ENCODE measurements at regions not wholly inside any gene's neighbourhood (a gene's known extent, or its start where the extent isn't known, plus 50 kb on each side); places are given as distances from the start of the nearest gene placed in this dataset.

DNA sequence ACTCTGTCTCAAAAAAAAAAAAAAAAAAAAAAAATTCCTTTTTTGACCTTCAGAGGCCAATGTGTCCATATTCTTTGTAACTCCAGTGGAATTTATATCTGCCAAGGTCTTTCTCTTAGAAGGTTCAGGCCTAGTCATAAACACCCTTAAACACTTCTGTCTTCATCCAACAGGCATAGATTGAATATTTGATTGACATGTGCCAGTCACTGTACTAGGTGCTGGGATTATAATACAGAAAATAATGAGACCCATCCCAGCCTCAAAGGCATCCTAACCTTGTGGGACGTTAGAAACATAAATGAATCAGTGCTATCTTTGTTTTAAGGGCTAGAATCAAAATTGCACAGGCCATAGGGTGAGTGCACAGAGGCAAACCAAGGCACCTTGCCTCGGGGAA lies 62.9 kb upstream of the SERBP1 start:
- no peak overlapping the region for H3K9ac ChIP-seq (replicated peaks in 1 of 4; ENCODE audit: extremely low read depth in 1 of 4, low read depth in 3 of 4, low read length in 3 of 4)
- H3K18ac ChIP-seq (ENCODE audit: extremely low read depth, low read length) = no peak overlapping the region
- H3K79me1 ChIP-seq (ENCODE audit: low read depth, low read length) = no peaks in the 10 kb centered on the region
- no peak overlapping the region for H3K27ac ChIP-seq (ENCODE audit: low read depth, low read length)
- no peaks in the 10 kb centered on the region for H3K4me1 ChIP-seq (replicated peaks in 1 of 4; ENCODE audit: control insufficient read depth in 3 of 4, insufficient read depth in 4 of 4, low read length in 3 of 4)
- H2AK5ac ChIP-seq (ENCODE audit: low read depth, low read length) = no peak overlapping the region
- H3K4me3 ChIP-seq (ENCODE audit: extremely low read depth in 1 of 4, insufficient read depth in 2 of 4, low read depth in 3 of 4, low read length in 4 of 4) = no peak overlapping the region
- H2BK5ac ChIP-seq (ENCODE audit: low read depth, low read length) = no peak overlapping the region
- H4K5ac ChIP-seq (ENCODE audit: insufficient read length, low read depth, low read length) = no peak overlapping the region
- H2BK120ac ChIP-seq (replicated peaks; ENCODE audit: low read depth, low read length) = no peak overlapping the region
- no peak overlapping the region for H3K23ac ChIP-seq (ENCODE audit: insufficient read length)
- no peaks in the 10 kb centered on the region for H3K9me3 ChIP-seq (ENCODE audit: insufficient read depth in 2 of 2, low read depth in 1 of 2, low read length in 1 of 2)
- CTCF ChIA-PET (ENCODE audit: partially characterized antibody) = interaction anchor here (0.8 to 8.4 kb wide), 6 partner anchors 7 to 279 kb away, joined by 3 to 93 read pairs (median 14); no protein-coding TSS in a partner anchor
- H2AFZ ChIP-seq (ENCODE audit: low read length) = no peak overlapping the region
- POLR2A ChIA-PET (ENCODE audit: partially characterized antibody) = interaction anchor here (0.9 to 6.2 kb wide), 2 partner anchors 64 to 68 kb away, joined by 3 to 45 read pairs; partner anchors contain the start of gene SERBP1
- no peaks in the 10 kb centered on the region for H3K79me2 ChIP-seq (ENCODE audit: control insufficient read depth in 1 of 2, insufficient read depth in 2 of 2, low read length in 2 of 2)
- H2BK12ac ChIP-seq (ENCODE audit: low read depth, low read length) = no peak overlapping the region
- H4K8ac ChIP-seq (ENCODE audit: extremely low read depth, insufficient read depth, low read length) = no peak overlapping the region
- no peaks in the 10 kb centered on the region for H4K20me1 ChIP-seq (replicated peaks in 1 of 2; ENCODE audit: control insufficient read depth in 1 of 2, insufficient read depth in 2 of 2, low read length in 2 of 2)
- H2BK20ac ChIP-seq (ENCODE audit: low read length) = no peak overlapping the region
- no peak overlapping the region for H3K56ac ChIP-seq (replicated peaks; ENCODE audit: insufficient read length, low read depth, low read length)
- H3K23me2 ChIP-seq (ENCODE audit: low read depth, low read length) = no peaks in the 10 kb centered on the region
- H3K36me3 ChIP-seq (ENCODE audit: control insufficient read depth in 2 of 4, insufficient read depth in 4 of 4, low read length in 3 of 4) = no peaks in the 10 kb centered on the region
- no peak for DNase-seq (ENCODE audit: low read depth in 1 of 2, low spot score in 2 of 2)
- FAIRE-seq = no peak
- 82% methylated on average over 2 of the region's 2 CpGs; no CpG with 5 or more reads in 1 of the 2 experiments for WGBS, 2 experiments (ENCODE audit: extremely low coverage in 1 of 2, insufficient coverage in 1 of 2, insufficient read length in 1 of 2, insufficient replicate concordance in 2 of 2, low coverage in 1 of 2, low lambda C conversion rate in 2 of 2, missing lambda C conversion rate in 1 of 2)
- H2BK15ac ChIP-seq (ENCODE audit: low read length) = no peak overlapping the region
- H3K4ac ChIP-seq (replicated peaks; ENCODE audit: insufficient read length, low read depth, low read length) = no peak overlapping the region
- H4K91ac ChIP-seq (replicated peaks; ENCODE audit: insufficient read length, low read length) = no peak overlapping the region
- no peak overlapping the region for H3K14ac ChIP-seq (ENCODE audit: insufficient read length)
- no peaks in the 10 kb centered on the region for H3K27me3 ChIP-seq (replicated peaks in 1 of 4; ENCODE audit: control insufficient read depth in 3 of 4, extremely low read depth in 1 of 4, insufficient read depth in 3 of 4, low read length in 3 of 4)
- no peak overlapping the region for H3K4me2 ChIP-seq (ENCODE audit: insufficient read depth in 1 of 2, low read depth in 2 of 2, low read length in 2 of 2)
- TF ChIP-seq CREB1 (IDR thresholded peaks at IDR 0.05) (no peak), CHD2 (IDR thresholded peaks at IDR 0.05; ENCODE audit: low read length) (no peak), ZNF274 (IDR thresholded peaks at IDR 0.05; ENCODE audit: borderline replicate concordance, extremely low read depth, low read length) (no peak), RNF2 (IDR thresholded peaks at IDR 0.05; ENCODE audit: borderline replicate concordance, low read depth, low read length, missing control alignments, poor library complexity, severe bottlenecking) (no peak), GABPA (IDR thresholded peaks at IDR 0.05; ENCODE audit: borderline replicate concordance, insufficient read depth, low read length) (no peak), BRCA1 (IDR thresholded peaks at IDR 0.05; ENCODE audit: low read depth, low read length) (no peak), TAF1 (IDR thresholded peaks at IDR 0.05; ENCODE audit: low read depth, low read length) (no peak), RAD21 (IDR thresholded peaks at IDR 0.05 in 1 of 2, conservative IDR thresholded peaks at IDR 0.05 in 1 of 2; ENCODE audit: low read depth in 2 of 2, low read length in 2 of 2) (no peak), RFX5 (IDR thresholded peaks at IDR 0.05; ENCODE audit: borderline replicate concordance, low read depth, low read length) (no peak), TEAD4 (IDR thresholded peaks at IDR 0.05; ENCODE audit: low read depth, low read length) (no peak), NANOG (IDR thresholded peaks at IDR 0.05; ENCODE audit: insufficient read depth, low read depth, low read length, poor library complexity, severe bottlenecking) (no peak), ATF2 (IDR thresholded peaks at IDR 0.05; ENCODE audit: low read length) (no peak), FOSL1 (IDR thresholded peaks at IDR 0.05; ENCODE audit: insufficient read depth, low read depth, low read length) (no peak)

Data from H1 (cell line).